Hematopoietic multipotent progenitor cell treated with erythropoietin and hydrocortisone succinate and interleukin-3 and kit ligand, for 4 days (in vitro differentiated cells): ENCODE measurements at regions not wholly inside any gene's neighbourhood (a gene's known extent, or its start where the extent isn't known, plus 50 kb on each side); places are given as distances from the start of the nearest gene placed in this dataset.

ENCODE experiments used
- DNase-seq: peaks from one replicate; pipeline ENCODE4 v3.0.0-alpha.2; 2015

DNA sequence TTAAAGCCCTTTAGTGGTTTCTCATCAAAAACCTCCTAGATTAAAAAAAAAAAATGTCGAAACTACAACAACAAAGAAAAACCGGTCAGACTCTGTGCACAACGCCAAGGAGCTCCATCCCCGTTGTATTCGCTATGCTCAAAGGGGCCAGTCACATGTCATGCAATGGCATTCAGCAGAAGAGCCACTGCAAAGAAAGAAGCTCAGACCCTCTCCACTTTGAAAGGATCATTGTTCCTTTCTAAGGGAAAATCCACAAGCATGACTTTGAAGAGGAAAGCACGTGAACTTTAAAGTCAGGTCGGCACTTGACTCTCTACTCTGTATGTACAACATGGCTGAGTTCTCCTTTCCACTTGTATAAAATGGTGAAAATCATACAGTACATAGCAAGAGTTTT is 655.6 kb downstream of the ETS1 start:
- DNase-seq: no peak

DNA sequence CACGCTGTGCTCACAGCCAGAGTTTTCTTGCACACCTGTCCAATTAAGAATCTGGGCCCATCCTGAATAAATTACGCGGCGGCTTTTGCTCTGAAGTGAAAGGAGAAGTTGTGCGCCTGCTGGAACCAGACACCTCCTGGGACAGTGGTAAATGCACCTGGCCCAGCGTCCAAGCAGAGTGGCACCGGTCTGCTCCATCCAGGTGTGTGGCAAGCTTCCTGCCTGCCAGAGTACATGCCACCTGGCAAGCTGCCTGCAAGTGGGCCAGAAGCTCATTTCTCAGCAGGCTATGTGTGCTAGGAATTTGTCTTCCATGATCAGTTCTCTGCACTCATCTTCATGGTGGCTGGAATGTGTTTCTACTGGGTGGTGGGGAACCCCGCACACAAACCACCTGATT is 660.6 kb downstream of the ETS1 start:
- DNase-seq: no peak

DNA sequence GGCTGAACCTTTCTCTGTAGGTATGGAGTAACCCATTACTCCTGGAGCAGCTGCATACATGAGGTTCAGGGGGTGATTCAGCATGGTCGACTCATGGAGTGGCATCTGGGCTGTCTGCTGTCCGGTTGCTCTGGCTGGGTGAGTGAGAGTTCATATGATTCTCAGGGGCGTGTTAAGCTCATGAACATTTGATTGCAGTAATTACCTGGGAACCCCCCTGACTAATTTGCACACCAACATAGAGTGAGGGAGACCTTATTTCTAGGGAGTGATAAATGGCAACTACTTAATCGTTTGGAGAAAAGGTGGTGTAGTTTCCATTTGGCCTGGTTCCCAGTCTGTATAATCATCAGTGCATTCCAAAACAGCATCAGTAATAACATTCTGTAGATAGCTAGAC is 661.9 kb downstream of the ETS1 start:
- no peak for DNase-seq

DNA sequence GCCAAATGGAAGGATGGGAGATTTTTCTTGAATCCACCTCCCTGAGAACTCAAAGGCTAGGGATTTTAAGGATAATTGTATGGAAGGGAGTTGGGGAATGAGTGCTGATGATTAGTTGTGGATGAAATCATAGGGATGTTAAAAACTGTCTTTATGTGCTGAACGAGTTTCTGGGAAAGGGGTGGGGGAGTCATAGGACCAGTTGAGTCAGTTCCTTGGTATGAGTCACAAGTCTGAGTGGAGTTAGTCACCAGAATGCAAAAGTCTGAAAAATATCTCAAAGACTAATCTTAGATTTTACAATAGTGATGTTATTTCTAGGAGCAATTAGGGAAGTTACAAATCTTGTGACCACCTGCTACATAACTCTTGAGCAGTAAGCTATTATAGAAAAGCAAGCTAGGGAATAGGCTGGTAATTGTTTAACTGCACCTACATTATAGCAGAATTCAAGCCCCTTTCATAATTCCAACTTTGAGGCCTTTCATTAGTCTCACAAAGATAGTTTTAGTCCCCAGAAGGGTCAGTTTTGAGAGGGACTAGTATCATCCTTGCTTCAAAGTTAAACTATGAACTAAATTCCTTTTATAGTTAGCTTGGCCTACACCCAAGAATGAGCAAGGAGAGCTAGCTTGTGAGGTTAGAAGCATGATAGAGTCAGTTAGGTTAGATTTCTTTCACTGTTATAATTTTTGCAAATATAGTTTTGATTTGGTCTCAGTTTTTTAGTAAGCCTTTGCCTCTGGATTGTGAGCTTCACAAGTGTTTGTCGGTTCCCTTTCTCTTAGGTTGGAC is 668.0 kb downstream of the ETS1 start:
- peak; percentile 2 for DNase-seq

DNA sequence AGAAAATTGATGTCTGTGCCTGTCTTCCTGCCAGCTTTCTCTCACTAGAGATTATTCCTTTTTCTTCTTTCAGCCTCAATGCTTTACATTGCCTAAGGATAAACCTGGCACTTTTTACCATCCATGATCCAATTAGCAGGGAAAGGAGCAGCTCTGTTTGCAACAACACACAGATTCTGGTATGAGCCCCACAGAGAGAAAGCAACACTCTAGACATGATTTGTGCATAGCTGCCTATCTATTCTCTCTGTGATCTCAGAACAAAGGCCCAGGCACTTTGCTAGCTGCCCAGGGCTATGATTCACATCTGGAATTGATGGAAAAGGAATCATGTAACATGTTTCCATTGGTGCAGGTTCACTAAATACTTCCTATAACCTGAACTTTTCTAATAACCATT is 685.0 kb downstream of the ETS1 start:
- DNase-seq: no peak

DNA sequence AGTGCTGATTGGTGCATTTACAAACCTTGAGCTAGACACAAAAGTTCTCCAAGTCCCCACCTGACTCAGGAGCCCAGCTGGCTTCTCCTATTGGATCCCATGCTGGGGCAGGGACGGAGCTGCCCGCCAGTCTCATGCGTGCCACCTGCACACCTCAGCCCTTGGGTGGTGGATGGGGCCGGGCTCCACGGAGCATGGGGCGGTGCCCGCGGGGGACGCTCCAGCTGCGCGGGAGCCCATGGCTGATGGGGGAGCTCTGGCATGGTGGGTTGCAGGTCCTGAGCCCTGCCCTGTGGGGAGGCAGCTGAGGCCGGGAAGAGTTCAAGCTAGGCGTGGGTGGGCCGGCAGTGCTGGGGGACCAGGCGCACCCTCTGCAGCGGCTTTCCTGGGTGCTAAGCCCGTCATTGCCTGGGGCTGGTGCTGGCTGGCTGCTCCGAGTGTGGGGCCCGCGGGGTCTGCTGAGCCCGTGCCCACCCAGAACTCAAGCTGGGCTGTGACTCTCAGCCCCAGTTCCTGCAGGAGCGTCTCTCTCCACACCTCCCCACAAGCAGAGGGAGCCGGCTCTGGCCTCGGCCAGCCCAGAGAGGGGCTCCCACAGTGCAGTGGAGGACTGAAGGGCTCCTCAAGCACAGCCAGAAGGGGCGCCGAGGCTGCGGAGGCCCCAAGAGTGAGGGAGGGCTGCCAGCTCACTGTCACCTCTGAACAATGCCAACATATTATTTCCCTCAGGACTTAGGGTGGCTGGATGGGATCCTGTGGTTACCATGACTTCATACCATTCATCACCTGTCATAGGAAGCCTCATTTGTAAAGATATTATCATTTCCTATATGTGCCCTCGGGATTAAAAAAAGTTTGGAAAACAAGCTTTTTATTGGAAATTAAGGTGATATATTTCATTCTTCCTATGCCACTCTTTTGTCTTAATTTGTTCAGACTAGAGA is 688.7 kb downstream of the ETS1 start:
- no peak for DNase-seq

DNA sequence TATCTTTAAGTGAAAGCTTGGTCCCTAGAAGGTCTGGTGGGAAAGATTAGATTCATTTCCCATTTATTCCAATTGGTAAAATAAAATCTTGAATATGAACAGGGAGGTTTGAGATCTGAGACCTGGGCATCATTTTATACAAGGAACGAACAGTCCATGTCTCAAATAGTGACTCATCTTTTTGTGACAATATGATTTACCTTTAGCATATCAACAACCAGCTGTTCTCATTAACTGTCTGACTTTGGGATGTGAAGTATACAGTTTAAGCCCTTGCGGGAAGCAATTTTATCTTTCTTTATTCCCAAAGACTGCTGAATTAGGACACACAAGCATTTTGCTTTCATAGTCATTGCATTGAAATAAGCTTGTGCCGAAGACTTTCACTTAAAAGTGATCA is 691.6 kb downstream of the ETS1 start:
- no peak for DNase-seq

DNA sequence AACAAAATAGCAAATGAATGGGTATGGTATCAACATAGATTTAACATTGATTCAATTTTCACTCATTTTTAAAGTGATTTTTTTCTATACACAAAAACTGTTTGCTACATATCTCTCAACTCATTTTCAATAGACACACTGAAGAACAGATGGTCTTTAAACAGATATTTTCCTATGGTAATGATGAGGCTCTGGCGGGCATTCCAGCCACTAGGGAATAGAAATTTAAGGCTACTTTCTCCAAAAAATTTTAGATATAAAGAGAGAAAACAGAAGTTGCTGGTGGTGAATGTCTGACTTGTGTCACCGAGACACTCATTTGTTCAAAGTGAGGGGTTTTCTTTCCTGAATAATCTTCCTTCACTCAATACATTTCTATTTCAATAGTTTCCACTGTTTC is 693.0 kb downstream of the ETS1 start:
- no peak for DNase-seq

DNA sequence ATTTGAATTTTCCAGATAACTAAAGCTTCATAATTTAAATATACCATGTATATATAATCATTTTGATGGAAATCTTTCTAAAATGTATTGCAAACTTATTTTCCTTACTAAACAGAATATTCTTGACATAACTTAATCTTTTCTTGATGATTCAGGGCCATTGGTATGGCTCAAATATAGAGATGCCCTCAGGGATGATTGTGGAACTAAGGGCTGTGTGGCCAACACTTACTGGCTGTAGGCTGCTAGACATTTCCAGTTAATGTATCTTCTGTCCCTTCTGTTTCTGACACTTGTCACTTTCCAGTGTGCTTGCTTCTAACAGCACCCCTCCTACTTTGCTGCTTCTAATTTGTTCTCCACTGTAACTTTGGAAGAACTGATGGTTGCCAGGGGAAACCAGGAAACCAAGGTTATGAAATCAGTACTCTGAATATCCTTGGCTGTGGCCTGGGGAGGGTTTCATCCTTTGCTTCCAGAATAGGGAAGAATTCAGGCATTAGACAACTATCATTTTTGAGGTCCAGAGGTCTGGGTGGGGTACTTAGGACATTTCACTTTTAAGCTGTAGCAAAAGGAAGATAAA is 697.2 kb downstream of the ETS1 start:
- no peak for DNase-seq

DNA sequence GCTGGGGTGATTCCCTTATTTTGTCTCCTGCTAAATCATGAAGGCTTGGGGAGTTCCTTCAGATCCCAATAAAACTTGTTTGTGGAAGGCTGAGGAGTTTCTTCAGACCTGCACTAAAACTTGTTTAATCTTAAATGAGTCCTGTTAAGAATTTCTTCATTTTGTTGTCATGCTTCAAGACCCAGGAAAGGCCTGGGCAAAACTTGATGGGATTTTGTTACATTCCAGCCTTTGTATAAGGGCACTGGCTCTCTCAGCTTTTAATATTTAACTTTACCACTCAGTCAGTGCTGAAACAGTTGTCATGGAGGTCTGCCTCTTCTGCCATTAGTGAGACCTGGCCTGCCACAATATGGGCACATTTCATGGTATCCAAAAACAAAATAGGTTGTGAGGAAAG is 699.0 kb downstream of the ETS1 start:
- DNase-seq: no peak

DNA sequence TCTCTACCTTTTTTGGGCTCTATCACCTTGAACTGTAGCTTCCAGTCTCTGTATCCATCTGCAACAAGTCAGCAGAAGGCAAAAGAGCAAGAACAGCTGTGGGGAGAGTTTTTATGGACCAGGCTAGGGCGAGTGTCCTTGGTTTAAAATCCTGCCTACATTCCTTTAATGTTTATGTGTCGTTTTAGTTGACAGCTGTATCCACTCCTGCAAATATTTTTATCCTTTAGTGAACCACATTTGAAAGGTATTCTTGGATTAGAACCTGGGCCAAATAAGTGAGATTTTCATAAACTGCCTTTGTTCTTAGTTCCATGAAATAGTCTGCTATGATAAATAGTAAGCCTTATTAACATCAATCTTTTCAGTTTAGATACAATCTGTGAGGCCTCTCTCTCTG is 712.2 kb downstream of the ETS1 start:
- DNase-seq: no peak

DNA sequence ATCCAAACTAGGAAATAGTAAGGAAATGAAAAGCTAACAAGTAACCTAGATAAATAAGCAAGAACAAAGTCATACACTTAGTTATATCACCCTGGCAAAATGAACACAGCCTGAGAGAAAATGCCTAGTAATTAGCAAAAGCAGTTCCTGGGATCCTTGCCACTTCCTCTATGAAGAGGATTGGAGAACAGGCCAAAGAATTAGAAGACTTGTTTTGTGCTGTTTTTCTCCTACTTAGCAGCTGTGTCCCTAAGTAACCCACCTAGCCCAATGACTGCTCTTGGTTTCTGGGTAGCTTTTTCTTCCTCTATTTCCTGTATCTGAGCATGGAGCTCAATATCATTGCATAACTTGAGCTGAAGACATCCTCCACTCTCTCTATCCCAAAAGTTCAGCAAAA is 713.9 kb downstream of the ETS1 start:
- DNase-seq: no peak

DNA sequence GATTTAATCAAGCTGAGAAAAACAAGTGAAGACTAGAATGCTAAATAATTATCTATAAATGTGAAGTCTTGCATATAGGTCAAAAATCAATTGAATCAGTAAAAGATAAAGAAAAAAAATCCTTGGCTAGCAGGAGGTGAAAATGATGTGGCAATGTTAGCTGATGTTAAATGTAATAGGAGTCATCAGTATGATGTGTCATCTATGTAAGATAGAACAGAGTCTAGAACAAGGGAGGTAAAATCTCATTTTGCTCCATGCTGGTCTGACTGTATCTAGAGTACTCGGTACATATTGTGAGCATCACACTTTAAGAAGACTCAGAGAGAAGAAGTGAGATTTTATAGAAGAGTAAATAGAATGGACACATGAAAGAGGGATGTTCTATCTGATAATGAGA is 721.2 kb downstream of the ETS1 start:
- no peak for DNase-seq

DNA sequence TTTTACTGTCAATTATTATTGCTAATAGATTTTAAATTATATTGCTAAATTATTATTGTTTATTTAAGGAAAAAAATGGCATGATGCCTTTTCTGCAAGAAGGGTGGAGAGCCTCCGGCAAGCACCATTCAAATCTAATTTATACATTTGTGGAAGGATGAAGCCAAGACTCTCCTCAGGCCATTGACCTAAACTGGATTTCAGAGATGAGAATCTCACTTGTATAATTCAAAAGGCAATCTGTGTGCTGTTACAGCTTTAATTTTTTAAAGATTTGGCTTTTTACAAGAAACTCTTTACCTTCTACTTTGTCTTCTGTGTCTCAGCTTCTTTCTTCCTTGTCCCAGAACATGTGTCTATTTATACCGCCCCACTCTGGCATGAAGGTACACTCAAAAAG is 722.5 kb downstream of the ETS1 start:
- DNase-seq: no peak

DNA sequence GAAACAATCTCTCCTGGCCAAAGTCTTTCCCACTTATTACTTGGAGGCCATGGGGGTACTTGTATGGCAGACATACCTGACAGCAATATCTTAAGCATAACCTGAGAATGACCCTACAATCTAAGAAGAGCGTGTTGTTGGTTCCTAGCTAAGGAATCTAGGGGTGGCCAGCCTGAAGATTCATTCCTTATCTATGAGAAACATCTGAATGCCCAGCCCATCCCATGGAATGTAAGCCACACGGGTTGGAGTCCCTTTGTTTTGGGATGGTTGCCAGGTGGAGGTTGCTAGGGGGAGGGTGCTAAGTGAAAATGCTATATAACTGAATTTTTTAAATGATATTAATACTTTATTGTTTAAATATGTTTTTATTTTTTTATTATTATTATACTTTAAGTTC is 725.0 kb downstream of the ETS1 start:
- DNase-seq: no peak

DNA sequence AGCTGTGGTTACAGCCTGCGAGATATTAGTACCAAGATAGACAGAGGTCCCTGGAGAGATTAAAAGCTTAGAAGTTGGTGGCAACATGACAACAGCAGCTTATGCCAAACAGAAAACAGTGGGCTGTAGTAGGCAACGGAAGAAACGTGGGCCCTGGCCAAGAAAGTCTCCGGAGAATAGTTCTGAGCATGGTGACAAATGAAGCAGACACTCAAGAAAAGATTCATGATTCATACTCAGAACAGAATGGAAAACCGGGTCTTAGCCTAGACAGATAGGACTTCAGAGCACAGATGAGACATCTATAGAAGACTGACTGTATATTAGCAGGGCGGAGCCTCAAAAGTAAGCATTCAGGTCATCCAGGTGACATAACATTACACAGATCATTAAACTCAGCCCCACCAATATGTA is 727.4 kb downstream of the ETS1 start:
- no peak for DNase-seq

DNA sequence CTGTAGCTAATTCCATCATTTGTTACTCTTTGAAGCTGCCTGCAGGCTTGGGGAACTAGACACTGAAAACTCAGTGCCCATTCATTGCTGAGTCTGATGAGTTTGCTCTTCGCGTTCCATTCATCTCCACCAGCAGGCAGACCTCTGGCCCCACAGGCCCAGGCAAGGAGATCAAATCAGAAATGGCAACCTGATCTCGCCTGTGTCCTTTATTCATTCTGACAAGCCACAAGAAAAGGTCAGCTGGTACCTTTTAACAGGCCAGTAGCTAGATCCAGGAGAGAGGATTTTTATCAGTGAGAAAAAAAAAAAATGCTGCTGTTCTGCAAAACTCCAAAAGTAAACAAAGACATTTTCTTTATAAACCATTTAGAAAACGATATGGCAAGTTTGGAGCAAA is 742.5 kb downstream of the ETS1 start:
- DNase-seq: no peak

DNA sequence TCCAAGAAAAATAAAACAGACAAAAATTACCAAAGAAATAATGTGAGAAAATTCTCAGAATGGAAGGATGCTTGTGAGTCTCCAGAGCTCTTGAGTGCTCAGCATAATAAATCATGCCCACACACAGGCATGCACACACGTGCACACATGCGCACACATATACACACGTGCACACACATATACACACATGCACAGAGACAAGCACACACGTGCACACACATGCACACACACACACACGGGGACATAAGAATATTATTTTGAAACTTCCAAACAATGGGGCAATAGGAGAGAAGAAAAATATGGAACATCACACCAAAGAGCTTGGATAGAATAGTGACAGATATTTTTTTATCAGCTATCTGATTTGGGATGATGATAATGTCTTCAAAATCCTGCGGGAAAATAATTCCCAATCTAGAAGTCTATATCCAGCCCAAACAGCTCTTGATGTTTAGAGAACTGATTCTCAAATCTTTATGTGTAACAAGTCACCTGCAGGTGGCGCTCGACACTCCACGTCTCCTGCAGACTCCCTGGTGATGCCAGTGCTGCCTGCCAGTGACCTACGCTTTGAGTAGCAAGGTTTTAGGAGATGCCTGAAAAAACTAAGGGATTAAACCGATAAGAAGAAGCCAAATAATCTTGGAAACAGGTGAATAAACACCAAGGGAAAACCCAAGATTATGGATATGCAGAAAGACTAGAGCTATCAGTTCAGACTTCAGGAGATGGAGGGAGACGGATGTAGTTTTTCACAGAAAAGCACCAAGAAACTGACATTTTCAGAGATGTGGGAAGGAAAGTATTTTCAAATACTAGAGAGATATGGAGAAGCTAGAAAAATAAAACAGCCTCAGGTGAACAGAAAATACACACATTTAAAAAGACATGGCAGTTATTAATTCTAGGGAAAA is 743.6 kb downstream of the ETS1 start:
- DNase-seq: peak; percentile 81

DNA sequence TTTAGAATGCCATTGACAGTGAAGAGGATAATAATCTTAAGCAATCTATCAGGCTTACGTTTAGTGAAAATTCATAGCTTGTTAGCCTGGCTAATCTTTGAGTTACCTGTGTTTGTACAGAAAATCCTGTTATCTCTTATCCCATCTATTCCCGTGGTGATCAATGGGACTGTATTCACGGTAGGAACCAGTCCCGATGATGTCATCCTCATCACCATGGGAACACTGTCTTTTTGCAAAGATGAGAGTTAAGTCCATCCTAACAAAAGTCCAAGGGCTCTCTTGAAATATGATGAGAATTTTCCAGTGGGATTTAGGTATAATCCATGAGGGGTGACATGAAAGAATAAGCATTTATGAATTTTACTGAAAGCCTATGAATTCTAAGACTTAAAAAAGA is 762.2 kb downstream of the ETS1 start:
- no peak for DNase-seq

DNA sequence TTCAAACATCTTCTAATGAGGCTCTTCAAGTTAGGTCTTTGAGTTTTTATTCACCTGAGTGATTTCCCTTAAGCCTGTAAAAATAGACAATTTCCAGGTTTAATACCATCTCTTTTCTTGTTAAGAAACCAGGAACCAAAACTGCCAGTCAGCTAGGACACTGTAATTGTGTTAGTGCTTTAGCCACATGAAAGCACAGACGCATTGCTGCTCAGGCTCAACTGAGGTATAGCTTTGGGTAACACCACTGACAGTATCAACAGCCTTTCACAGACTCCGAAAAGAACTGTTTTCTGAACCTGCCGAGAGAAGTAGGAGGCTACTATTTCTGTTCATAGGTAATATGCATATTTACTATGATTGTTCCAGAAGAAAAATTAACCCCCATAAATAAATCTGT is 768.7 kb downstream of the ETS1 start:
- no peak for DNase-seq

DNA sequence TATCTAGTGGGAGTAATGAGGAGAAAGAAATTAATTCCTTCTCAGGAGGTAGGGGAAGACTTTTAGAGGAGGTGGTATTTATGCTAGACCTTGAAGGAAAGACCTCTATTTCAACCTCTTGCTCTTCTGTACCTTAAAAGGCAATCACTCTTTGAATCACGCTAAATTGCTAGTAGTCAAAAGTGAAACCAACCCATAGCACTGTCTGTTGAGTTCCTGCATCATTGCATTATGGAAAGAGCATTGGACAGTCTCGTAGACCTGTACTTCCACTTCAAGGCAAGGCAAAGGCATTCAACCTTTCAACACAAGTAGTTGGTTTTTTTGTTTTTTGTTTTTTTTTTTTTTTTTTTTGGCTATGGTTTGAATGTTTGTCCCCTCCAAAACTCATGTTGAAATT is 770.4 kb downstream of the ETS1 start:
- DNase-seq: no peak

DNA sequence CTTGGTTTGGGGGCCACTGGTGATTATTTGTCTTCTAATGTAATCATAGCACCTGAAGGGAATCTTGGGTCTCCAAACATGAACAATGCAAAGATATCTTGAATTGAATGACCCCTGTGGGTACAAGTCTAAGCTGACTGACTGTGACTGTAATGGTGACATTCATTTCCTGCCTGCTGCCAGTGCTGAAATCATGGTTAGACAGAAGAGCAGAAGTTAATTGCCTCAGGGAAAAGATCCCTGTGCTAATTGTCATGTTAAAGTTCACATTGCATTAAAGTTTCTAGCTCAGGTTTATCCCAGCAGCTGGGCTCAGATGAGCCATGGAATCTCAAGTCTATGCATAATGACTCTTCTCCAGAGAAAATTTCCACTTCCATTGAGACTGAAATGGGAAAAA is 772.0 kb downstream of the ETS1 start:
- no peak for DNase-seq

DNA sequence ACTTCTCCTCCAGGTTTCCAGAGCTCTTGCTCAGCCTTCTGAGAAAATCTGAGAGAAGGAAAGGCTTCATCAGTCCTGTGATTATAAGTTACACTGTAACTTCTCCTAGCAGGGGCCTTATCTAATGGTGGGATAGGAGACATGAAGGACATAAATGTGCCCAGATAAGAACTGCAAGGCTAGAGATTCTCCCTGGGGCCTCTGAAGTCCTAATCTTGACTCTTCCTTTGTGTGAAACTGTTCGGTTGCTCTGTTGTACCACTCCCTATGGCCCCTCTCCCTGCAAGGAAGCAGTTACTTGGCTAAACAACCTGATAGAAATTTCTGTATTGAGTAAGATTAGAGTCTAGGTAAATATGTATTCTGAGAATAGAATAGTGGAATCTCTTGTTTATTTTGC is 780.9 kb downstream of the ETS1 start:
- DNase-seq: peak; percentile 41
